Panc1 (cell line): ENCODE measurements at regions not wholly inside any gene's neighbourhood (a gene's known extent, or its start where the extent isn't known, plus 50 kb on each side); places are given as distances from the start of the nearest gene placed in this dataset.

ENCODE experiments used
- ATAC-seq: fragments of 200-7000 bp; cut with Tn5 transposase; 2 replicates; pipeline ENCODE4 v1.9.1; 2020; ENCODE audit warnings: mild to moderate bottlenecking, moderate library complexity
- BruUV-seq: library from RNA; stranded (reverse); fragments of 400-500 nt; replicated peaks from 2 replicates; lab custom pipeline; 2021; lab: Mats Ljungman, UMichigan
- CTCF ChIA-PET: fragments of 300-600 bp; sonication (Branson Sonifier 250); formaldehyde crosslinking; loops from one replicate; lab custom pipeline; 2022; ENCODE audit warnings: antibody characterized with exemption; lab: Charles Lee
- POLR2A ChIA-PET: fragments of 300-600 bp; sonication (Branson Sonifier 250); formaldehyde crosslinking; loops from one replicate; lab custom pipeline; 2022; ENCODE audit warnings: antibody characterized with exemption; lab: Charles Lee
- DNase-seq: peaks from one replicate; pipeline ENCODE4 v3.0.0-alpha.2; 2010; ENCODE audit warnings: low read depth, low spot score
- H3K27ac ChIP-seq: 2 replicates; pipeline ENCODE4 v1.5.1; 2011; ENCODE audit warnings: mild to moderate bottlenecking, low read length, inconsistent platforms
- H3K27me3 ChIP-seq: fragments of 200-500 bp; sonication (Bioruptor generic); 2 replicates; pipeline ENCODE4 v1.6.0; 2014; ENCODE audit warnings: low read length, inconsistent platforms; ENCODE audit not compliant: control insufficient read depth, insufficient read depth
- H3K36me3 ChIP-seq: fragments of 200-500 bp; sonication (Bioruptor generic); 2 replicates; pipeline ENCODE4 v1.5.1; 2014; ENCODE audit warnings: inconsistent platforms, mild to moderate bottlenecking, low read length, moderate library complexity; ENCODE audit not compliant: control insufficient read depth, insufficient read depth
- H3K4me1 ChIP-seq: 2 replicates; pipeline ENCODE4 v1.5.1; 2011; ENCODE audit warnings: inconsistent platforms, mild to moderate bottlenecking, low read length, moderate library complexity; ENCODE audit not compliant: control insufficient read depth, insufficient read depth
- H3K4me3 ChIP-seq, 2 experiments: 2 replicates each; pipeline ENCODE4 v1.5.1; 2011 to 2012; ENCODE audit warnings: low read depth in 2 of 2, low read length in 2 of 2, mild to moderate bottlenecking in 2 of 2, inconsistent platforms in 1 of 2, moderate library complexity in 1 of 2
- H3K9me3 ChIP-seq: fragments of 200-500 bp; sonication (Bioruptor generic); 2 replicates; pipeline ENCODE4 v1.5.1; 2014; ENCODE audit warnings: low read depth, mild to moderate bottlenecking, inconsistent platforms, low read length, moderate library complexity; ENCODE audit not compliant: control insufficient read depth, insufficient read depth
- POLR2AphosphoS5 ChIP-seq: IDR thresholded peaks from 2 replicates; pipeline ENCODE4 v1.6.1; 2012; ENCODE audit warnings: mild to moderate bottlenecking, low read depth, low read length, moderate library complexity
- SIN3A ChIP-seq: IDR thresholded peaks from 2 replicates; pipeline ENCODE4 v1.6.1; 2012; ENCODE audit warnings: low read depth, mild to moderate bottlenecking, low read length, moderate library complexity, borderline replicate concordance; ENCODE audit not compliant: insufficient read depth
- TCF7L2 ChIP-seq: IDR thresholded peaks from 2 replicates; pipeline ENCODE4 v1.6.1; 2011; ENCODE audit warnings: mild to moderate bottlenecking, low read depth, low read length, inconsistent platforms
- in situ Hi-C: cut with HindIII; loops from 2 replicates; pipeline ENCODE4 v1.10.0; 2016; ENCODE audit warnings: low sequenced_read_pairs, low pct_unique_long_range_greater_than_20kb
- intact Hi-C: fragments of 100-400 bp; cut with micrococcal nuclease; formaldehyde crosslinking; loops from one replicate; pipeline ENCODE4 v1.10.0; 2022; ENCODE audit not compliant: unreplicated experiment
- TF ChIP-seq, protein P1 (sequence below), 2 experiments: IDR thresholded peaks; 2 replicates each; pipeline ENCODE4 v1.6.1; 2011 to 2012; ENCODE audit warnings: low read depth in 2 of 2, control low read depth in 1 of 2, low read length in 1 of 2, mild to moderate bottlenecking in 1 of 2, moderate library complexity in 1 of 2; ENCODE audit not compliant: insufficient read depth in 1 of 2
- TF ChIP-seq, protein P2 (sequence below): fragments of 450-650 bp; IDR thresholded peaks from 2 replicates; pipeline ENCODE4 v1.5.1; 2017; ENCODE audit warnings: mild to moderate bottlenecking

DNA sequence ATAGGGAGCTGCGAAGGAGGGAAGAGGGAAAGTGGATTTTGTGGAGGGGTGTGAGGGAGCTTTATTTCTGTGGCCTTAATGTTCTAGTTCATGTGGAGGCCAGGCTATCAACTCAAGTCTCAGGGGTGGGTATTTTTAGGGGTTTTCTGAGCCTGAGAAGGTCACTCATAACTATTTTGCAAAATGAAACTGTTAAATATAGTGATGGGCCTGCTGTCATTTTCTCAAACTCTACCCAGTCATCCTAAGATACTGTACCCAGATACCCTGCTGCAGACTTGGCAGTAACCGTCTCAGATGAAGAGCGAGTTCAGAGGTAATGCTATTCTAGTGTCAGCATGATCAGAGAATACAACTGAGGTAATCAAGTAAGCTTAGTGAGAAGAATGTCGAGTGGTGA is 545.0 kb upstream of the TBL1XR1 start:
- no peaks in the 10 kb centered on the region for H3K4me1 ChIP-seq
- ATAC-seq (no peak), DNase-seq (no peak)
- no peaks in the 10 kb centered on the region for H3K27me3 ChIP-seq
- POLR2A ChIA-PET, result no interaction called here
- no peaks in the 10 kb centered on the region for H3K36me3 ChIP-seq
- in situ Hi-C loops, result no loop called here
- CTCF ChIA-PET, result interaction anchor here (0.9 kb wide), 1 partner anchor 306 kb away, joined by 6 read pairs; no protein-coding TSS in a partner anchor
- TF ChIP-seq POLR2AphosphoS5, result no peak
- TF ChIP-seq, protein P1, sequence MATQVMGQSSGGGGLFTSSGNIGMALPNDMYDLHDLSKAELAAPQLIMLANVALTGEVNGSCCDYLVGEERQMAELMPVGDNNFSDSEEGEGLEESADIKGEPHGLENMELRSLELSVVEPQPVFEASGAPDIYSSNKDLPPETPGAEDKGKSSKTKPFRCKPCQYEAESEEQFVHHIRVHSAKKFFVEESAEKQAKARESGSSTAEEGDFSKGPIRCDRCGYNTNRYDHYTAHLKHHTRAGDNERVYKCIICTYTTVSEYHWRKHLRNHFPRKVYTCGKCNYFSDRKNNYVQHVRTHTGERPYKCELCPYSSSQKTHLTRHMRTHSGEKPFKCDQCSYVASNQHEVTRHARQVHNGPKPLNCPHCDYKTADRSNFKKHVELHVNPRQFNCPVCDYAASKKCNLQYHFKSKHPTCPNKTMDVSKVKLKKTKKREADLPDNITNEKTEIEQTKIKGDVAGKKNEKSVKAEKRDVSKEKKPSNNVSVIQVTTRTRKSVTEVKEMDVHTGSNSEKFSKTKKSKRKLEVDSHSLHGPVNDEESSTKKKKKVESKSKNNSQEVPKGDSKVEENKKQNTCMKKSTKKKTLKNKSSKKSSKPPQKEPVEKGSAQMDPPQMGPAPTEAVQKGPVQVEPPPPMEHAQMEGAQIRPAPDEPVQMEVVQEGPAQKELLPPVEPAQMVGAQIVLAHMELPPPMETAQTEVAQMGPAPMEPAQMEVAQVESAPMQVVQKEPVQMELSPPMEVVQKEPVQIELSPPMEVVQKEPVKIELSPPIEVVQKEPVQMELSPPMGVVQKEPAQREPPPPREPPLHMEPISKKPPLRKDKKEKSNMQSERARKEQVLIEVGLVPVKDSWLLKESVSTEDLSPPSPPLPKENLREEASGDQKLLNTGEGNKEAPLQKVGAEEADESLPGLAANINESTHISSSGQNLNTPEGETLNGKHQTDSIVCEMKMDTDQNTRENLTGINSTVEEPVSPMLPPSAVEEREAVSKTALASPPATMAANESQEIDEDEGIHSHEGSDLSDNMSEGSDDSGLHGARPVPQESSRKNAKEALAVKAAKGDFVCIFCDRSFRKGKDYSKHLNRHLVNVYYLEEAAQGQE (IDR thresholded peaks at IDR 0.05; ENCODE audit: insufficient read depth in 1 of 2, low read depth in 2 of 2, low read length in 1 of 2), result no peak
- TF ChIP-seq, protein P2, sequence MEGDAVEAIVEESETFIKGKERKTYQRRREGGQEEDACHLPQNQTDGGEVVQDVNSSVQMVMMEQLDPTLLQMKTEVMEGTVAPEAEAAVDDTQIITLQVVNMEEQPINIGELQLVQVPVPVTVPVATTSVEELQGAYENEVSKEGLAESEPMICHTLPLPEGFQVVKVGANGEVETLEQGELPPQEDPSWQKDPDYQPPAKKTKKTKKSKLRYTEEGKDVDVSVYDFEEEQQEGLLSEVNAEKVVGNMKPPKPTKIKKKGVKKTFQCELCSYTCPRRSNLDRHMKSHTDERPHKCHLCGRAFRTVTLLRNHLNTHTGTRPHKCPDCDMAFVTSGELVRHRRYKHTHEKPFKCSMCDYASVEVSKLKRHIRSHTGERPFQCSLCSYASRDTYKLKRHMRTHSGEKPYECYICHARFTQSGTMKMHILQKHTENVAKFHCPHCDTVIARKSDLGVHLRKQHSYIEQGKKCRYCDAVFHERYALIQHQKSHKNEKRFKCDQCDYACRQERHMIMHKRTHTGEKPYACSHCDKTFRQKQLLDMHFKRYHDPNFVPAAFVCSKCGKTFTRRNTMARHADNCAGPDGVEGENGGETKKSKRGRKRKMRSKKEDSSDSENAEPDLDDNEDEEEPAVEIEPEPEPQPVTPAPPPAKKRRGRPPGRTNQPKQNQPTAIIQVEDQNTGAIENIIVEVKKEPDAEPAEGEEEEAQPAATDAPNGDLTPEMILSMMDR, result no peak
- no peak for TF ChIP-seq SIN3A
- TF ChIP-seq TCF7L2, result no peak
- BruUV-seq, result no TSS peak
- no peak overlapping the region; the same call in 1 of the 2 replicates for H3K27ac ChIP-seq
- intact Hi-C loops, result no loop called here
- no peaks in the 10 kb centered on the region for H3K9me3 ChIP-seq
- no peak overlapping the region for H3K4me3 ChIP-seq

DNA sequence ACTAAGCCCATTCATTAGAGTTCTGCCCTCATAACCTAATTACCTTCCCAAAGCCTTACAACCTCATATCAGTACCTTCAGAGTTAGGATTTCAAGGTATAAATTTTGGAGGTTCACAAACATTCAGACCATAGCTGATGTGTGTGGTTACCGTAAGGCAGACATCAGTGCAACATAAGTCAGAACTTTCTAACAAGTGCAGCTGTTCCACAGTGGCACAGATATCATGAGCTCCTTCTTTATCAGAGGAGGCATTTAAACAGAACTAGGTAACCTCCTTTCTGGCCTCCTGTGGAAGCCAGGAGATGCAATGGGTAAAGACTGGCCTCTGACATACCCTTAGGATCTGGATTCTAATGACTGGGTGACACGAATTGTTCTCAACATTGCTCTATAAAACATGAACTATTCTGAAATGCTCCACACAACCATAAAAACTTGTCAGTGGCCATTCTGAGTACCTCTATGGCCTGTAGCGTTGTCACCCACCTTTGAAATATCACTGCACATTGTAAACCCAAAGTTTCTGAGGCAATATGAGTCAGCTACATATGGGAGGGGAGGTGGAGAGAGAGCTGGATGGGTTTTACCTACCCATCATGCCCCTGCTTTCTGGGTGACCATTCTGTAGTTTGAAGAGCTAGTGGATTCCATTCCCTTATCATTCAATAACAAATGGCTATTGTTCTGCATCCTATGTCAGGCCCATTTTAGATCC is 546.0 kb upstream of the TBL1XR1 start:
- in situ Hi-C loops, result no loop called here
- CTCF ChIA-PET, result interaction anchor here (0.9 kb wide), 1 partner anchor 307 kb away, joined by 6 read pairs; no protein-coding TSS in a partner anchor
- POLR2A ChIA-PET, result no interaction called here

More for the DNA sequence above, 546.0 kb upstream of the TBL1XR1 start:
- no peak overlapping the region for H3K4me3 ChIP-seq
- no peaks in the 10 kb centered on the region for H3K36me3 ChIP-seq
- intact Hi-C loops, result no loop called here
- no peak for TF ChIP-seq POLR2AphosphoS5
- TF ChIP-seq, protein P1 (IDR thresholded peaks at IDR 0.05; ENCODE audit: insufficient read depth in 1 of 2, low read depth in 2 of 2, low read length in 1 of 2), result no peak
- no peak for TF ChIP-seq TCF7L2
- TF ChIP-seq, protein P2, result no peak
- no peak for TF ChIP-seq SIN3A
- DNase-seq (no peak), ATAC-seq (no peak)
- no TSS peak for BruUV-seq
- H3K4me1 ChIP-seq, result no peaks in the 10 kb centered on the region
- H3K27me3 ChIP-seq, result no peaks in the 10 kb centered on the region
- H3K27ac ChIP-seq, result peak overlapping the region; percentile 12; the same call in 1 of the 2 replicates
- no peaks in the 10 kb centered on the region for H3K9me3 ChIP-seq
